ENCODE measurements at regions not wholly inside any gene's neighbourhood (a gene's known extent, or its start where the extent isn't known, plus 50 kb on each side); places are given as distances from the start of the nearest gene placed in this dataset.

- TF ChIP-seq CTCF (IDR thresholded peaks at IDR 0.05), result no peak
- no peak for TF ChIP-seq POLR2A (IDR thresholded peaks at IDR 0.05)
Observed at GRCh38 chr10:7040681-7041080, 370.2 kb downstream of the SFMBT2 start.
